A549 (cell line): ENCODE measurements at regions not wholly inside any gene's neighbourhood (a gene's known extent, or its start where the extent isn't known, plus 50 kb on each side); places are given as distances from the start of the nearest gene placed in this dataset.

Experiments used
- ATAC-seq, 2 experiments: fragments of 200-7000 bp in 1 of 2; fragments of >200 bp in 1 of 2; cut with Nextera tagmentation in 1 of 2; cut with Tn5 transposase in 1 of 2; 3 replicates each; pipeline versions ENCODE4 v1.8.0 to v1.9.1; 2018 to 2020; ENCODE audit warnings: mild to moderate bottlenecking in 1 of 2, moderate library complexity in 1 of 2
- CTCF ChIA-PET: fragments of 300-600 bp; sonication (Branson Sonifier 250); formaldehyde crosslinking; extraction: SDS; loops from one replicate; lab custom pipeline; 2021; ENCODE audit warnings: antibody characterized with exemption, inconsistent platforms; lab: Yijun Ruan, JAX
- POLR2A ChIA-PET: fragments of 350-600 bp; formaldehyde crosslinking; extraction: SDS; loops from one replicate; lab custom pipeline; 2021; ENCODE audit warnings: antibody characterized with exemption, inconsistent platforms; lab: Yijun Ruan, JAX
- DNase-seq, 2 experiments: peaks; one replicate each; pipeline versions ENCODE4 v3.0.0 to v3.0.0-alpha.2; 2011 to 2016; ENCODE audit warnings: low read depth in 1 of 2, low spot score in 1 of 2
- FAIRE-seq: peaks from 2 replicates; lab custom pipeline; 2011; peaks lifted over from hg19 to GRCh38; lab: Jason Lieb, UNC
- H3K27ac ChIP-seq, 2 experiments: fragments of >200 bp; sonication (Bioruptor Twin); formaldehyde crosslinking; 3 replicates each; pipeline ENCODE4 v1.5.1; 2016 to 2017
- H3K4me1 ChIP-seq: fragments of >200 bp; sonication (Bioruptor Twin); formaldehyde crosslinking; 3 replicates; pipeline ENCODE4 v1.6.1; 2016
- H3K4me2 ChIP-seq: fragments of >200 bp; sonication (Bioruptor Twin); formaldehyde crosslinking; 3 replicates; pipeline ENCODE4 v1.6.1; 2016
- H3K4me3 ChIP-seq: fragments of >200 bp; sonication (Bioruptor Twin); formaldehyde crosslinking; 3 replicates; pipeline ENCODE4 v1.5.1; 2016
- H3K9me3 ChIP-seq: fragments of >200 bp; sonication (Bioruptor Twin); formaldehyde crosslinking; 3 replicates; pipeline ENCODE4 v1.6.1; 2016
- BHLHE40 ChIP-seq: IDR thresholded peaks from 2 replicates; pipeline ENCODE4 v1.6.1; 2012; ENCODE audit warnings: low read depth, low read length, inconsistent platforms
- CBX2 ChIP-seq: fragments of 200-600 bp; sonication (generic); IDR thresholded peaks from 2 replicates; pipeline ENCODE4 v1.6.1; 2016; ENCODE audit warnings: low read depth, mild to moderate bottlenecking, borderline replicate concordance
- CHD4 ChIP-seq: fragments of 200-600 bp; sonication (generic); IDR thresholded peaks from 2 replicates; pipeline ENCODE4 v1.6.1; 2016; ENCODE audit warnings: antibody characterized with exemption, mild to moderate bottlenecking, borderline replicate concordance
- EHF ChIP-seq: fragments of 250-450 bp; sonication (Bioruptor Pico); IDR thresholded peaks from 2 replicates; pipeline ENCODE4 v1.5.0; 2020; ENCODE audit warnings: mild to moderate bottlenecking
- EHMT2 ChIP-seq: fragments of 200-600 bp; sonication (generic); IDR thresholded peaks from 2 replicates; pipeline ENCODE4 v1.6.1; 2016; ENCODE audit warnings: antibody characterized with exemption, low read depth, mild to moderate bottlenecking, moderate library complexity
- EP300 ChIP-seq, 2 experiments: fragments of >200 bp; sonication (Bioruptor Twin); formaldehyde crosslinking; IDR thresholded peaks; 2 replicates in 1 of 2; 3 replicates in 1 of 2; pipeline ENCODE4 v1.6.1; 2016 to 2017
- GATA3 ChIP-seq: IDR thresholded peaks from 2 replicates; pipeline ENCODE4 v1.6.1; 2012; ENCODE audit warnings: borderline replicate concordance
- HEYL ChIP-seq: fragments of 250-450 bp; sonication (Bioruptor Pico); IDR thresholded peaks from 2 replicates; pipeline ENCODE4 v1.8.0; 2021; ENCODE audit warnings: mild to moderate bottlenecking, moderate library complexity
- HOXA7 ChIP-seq: fragments of 250-450 bp; sonication (Bioruptor Pico); IDR thresholded peaks from 2 replicates; pipeline ENCODE4 v1.5.0; 2020; ENCODE audit warnings: mild to moderate bottlenecking, moderate library complexity
- HOXB13 ChIP-seq: fragments of 250-450 bp; sonication (Bioruptor Pico); IDR thresholded peaks from 2 replicates; pipeline ENCODE4 v1.5.0; 2020; ENCODE audit warnings: low read depth, mild to moderate bottlenecking, moderate library complexity
- JUN ChIP-seq, 2 experiments: fragments of >200 bp; sonication (Bioruptor Twin); formaldehyde crosslinking; IDR thresholded peaks; 2 replicates in 1 of 2; 3 replicates in 1 of 2; pipeline ENCODE4 v1.6.1; 2016 to 2017
- JUNB ChIP-seq: fragments of >200 bp; sonication (Bioruptor Twin); formaldehyde crosslinking; IDR thresholded peaks from 2 replicates; pipeline ENCODE4 v1.6.1; 2016
- NPAS2 ChIP-seq: fragments of 250-450 bp; sonication (Bioruptor Pico); IDR thresholded peaks from 2 replicates; pipeline ENCODE4 v1.8.0; 2022; ENCODE audit warnings: mild to moderate bottlenecking, moderate library complexity, borderline replicate concordance
- POLR2A ChIP-seq: IDR thresholded peaks from 2 replicates; pipeline ENCODE4 v1.6.1; 2012; ENCODE audit warnings: mild to moderate bottlenecking, low read length
- RNF2 ChIP-seq: fragments of 200-600 bp; sonication (generic); IDR thresholded peaks from 2 replicates; pipeline ENCODE4 v1.6.1; 2016; ENCODE audit warnings: low read depth, mild to moderate bottlenecking, antibody characterized with exemption, moderate library complexity, borderline replicate concordance
- SMC3 ChIP-seq: fragments of >200 bp; sonication (Bioruptor Twin); formaldehyde crosslinking; IDR thresholded peaks from 3 replicates; pipeline ENCODE4 v1.6.1; 2018; ENCODE audit warnings: inconsistent platforms
- TFCP2L1 ChIP-seq: fragments of 250-450 bp; sonication (Bioruptor Pico); IDR thresholded peaks from 2 replicates; pipeline ENCODE4 v1.5.0; 2021; ENCODE audit warnings: mild to moderate bottlenecking
- ZC3H11A ChIP-seq: fragments of 450-650 bp; IDR thresholded peaks from 2 replicates; pipeline ENCODE4 v1.6.1; 2014; ENCODE audit warnings: antibody characterized with exemption, mild to moderate bottlenecking
- ZNF302 ChIP-seq: fragments of 250-450 bp; sonication (Bioruptor Pico); IDR thresholded peaks from 2 replicates; pipeline ENCODE4 v1.9.0; 2021; ENCODE audit warnings: inconsistent platforms, mild to moderate bottlenecking, moderate library complexity
- WGBS: methylation state at CpG from one replicate; pipeline ENCODE4 v1.1.6; 2017; ENCODE audit errors: missing lambda C conversion rate; 5-methylcytosine and 5-hydroxymethylcytosine counted together
- TF ChIP-seq, protein P1 (sequence below): fragments of 450-650 bp; IDR thresholded peaks from 2 replicates; pipeline ENCODE4 v1.6.1; 2014; ENCODE audit warnings: antibody characterized with exemption
- TF ChIP-seq, protein P2 (sequence below): fragments of 250-450 bp; sonication (Bioruptor Pico); IDR thresholded peaks from 2 replicates; pipeline ENCODE4 v1.5.0; 2020; ENCODE audit warnings: low read depth, mild to moderate bottlenecking, moderate library complexity
- TF ChIP-seq, protein P3 (sequence below): fragments of >200 bp; sonication (Bioruptor Twin); formaldehyde crosslinking; IDR thresholded peaks from 3 replicates; pipeline ENCODE4 v1.5.1; 2016
- TF ChIP-seq, protein P4 (sequence below): IDR thresholded peaks from 2 replicates; pipeline ENCODE4 v1.6.1; 2012
- TF ChIP-seq, protein P5 (sequence below): fragments of >200 bp; sonication (Bioruptor Twin); formaldehyde crosslinking; IDR thresholded peaks from 2 replicates; pipeline ENCODE4 v1.6.1; 2016
- TF ChIP-seq, protein P6 (sequence below): IDR thresholded peaks from 2 replicates; pipeline ENCODE4 v1.6.1; 2012; ENCODE audit warnings: low read depth, borderline replicate concordance
- TF ChIP-seq, protein P7 (sequence below): fragments of 150-350 bp; IDR thresholded peaks from 2 replicates; pipeline ENCODE4 v1.6.1; 2014; ENCODE audit warnings: low read depth, mild to moderate bottlenecking, low read length
- TF ChIP-seq, protein P8 (sequence below): fragments of 200-600 bp; sonication (generic); IDR thresholded peaks from 2 replicates; pipeline ENCODE4 v1.6.1; 2016; ENCODE audit warnings: antibody characterized with exemption, mild to moderate bottlenecking, moderate library complexity

DNA sequence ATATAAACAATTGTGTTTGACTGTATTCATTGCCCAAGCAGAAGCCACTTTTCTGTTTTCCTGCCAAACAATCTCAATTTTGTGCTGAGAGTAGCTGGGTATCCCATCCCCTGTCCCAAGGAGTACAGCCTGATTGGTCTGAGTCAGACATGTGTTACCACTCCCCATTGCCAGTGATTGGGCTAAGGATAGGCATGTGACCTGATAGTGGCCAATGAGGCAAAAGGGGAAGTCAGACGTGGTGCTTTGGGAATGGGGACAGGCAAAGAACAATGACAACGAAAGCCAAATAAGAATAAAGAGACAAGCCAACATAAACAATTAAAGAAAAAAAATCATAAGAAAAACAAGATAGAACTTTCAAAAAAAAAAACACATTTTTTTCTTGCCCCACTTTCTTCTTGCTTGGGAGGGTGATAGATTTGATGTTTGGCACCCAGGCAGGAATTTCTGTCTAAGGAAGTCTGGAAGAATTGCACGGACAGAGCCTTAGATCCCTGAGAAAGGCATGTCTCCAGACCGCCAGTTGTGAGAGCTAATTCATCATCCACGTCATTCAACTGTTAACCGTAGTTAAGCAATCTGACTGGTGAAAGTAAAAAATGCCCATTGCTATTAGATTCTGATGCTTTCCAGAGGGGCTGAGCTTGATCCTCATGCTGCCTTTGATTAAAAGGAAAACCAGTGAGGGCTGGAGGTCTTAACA is 626.6 kb upstream of the TMEM132C start:
- ChIA-PET CTCF (no interaction called here), POLR2A (no interaction called here)
- Histone ChIP-seq H3K4me2 (no peak overlapping the region), H3K9me3 (no peaks in the 10 kb centered on the region), H3K4me3 (no peak overlapping the region), H3K27ac (no peak overlapping the region), H3K4me1 (no peaks in the 10 kb centered on the region)
- FAIRE-seq: no peak
- DNase-seq: no peak
- ATAC-seq: no peak
- 23% methylated on average over 6 of the region's 6 CpGs for WGBS
- TF ChIP-seq EP300 (IDR thresholded peaks at IDR 0.05) (no peak), GATA3 (no peak), CBX2 (no peak), RNF2 (no peak), EHF (CRISPR knock-in tag) (no peak), NPAS2 (CRISPR knock-in tag) (no peak), TFCP2L1 (CRISPR knock-in tag) (no peak), JUN (IDR thresholded peaks at IDR 0.05) (no peak), EHMT2 (no peak), BHLHE40 (no peak), CHD4 (no peak), SMC3 (no peak)
- TF ChIP-seq, protein P1, sequence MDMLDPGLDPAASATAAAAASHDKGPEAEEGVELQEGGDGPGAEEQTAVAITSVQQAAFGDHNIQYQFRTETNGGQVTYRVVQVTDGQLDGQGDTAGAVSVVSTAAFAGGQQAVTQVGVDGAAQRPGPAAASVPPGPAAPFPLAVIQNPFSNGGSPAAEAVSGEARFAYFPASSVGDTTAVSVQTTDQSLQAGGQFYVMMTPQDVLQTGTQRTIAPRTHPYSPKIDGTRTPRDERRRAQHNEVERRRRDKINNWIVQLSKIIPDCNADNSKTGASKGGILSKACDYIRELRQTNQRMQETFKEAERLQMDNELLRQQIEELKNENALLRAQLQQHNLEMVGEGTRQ: no peak
- TF ChIP-seq, protein P2, sequence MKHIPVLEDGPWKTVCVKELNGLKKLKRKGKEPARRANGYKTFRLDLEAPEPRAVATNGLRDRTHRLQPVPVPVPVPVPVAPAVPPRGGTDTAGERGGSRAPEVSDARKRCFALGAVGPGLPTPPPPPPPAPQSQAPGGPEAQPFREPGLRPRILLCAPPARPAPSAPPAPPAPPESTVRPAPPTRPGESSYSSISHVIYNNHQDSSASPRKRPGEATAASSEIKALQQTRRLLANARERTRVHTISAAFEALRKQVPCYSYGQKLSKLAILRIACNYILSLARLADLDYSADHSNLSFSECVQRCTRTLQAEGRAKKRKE: no peak
- TF ChIP-seq, protein P3, sequence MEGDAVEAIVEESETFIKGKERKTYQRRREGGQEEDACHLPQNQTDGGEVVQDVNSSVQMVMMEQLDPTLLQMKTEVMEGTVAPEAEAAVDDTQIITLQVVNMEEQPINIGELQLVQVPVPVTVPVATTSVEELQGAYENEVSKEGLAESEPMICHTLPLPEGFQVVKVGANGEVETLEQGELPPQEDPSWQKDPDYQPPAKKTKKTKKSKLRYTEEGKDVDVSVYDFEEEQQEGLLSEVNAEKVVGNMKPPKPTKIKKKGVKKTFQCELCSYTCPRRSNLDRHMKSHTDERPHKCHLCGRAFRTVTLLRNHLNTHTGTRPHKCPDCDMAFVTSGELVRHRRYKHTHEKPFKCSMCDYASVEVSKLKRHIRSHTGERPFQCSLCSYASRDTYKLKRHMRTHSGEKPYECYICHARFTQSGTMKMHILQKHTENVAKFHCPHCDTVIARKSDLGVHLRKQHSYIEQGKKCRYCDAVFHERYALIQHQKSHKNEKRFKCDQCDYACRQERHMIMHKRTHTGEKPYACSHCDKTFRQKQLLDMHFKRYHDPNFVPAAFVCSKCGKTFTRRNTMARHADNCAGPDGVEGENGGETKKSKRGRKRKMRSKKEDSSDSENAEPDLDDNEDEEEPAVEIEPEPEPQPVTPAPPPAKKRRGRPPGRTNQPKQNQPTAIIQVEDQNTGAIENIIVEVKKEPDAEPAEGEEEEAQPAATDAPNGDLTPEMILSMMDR: no peak

DNA sequence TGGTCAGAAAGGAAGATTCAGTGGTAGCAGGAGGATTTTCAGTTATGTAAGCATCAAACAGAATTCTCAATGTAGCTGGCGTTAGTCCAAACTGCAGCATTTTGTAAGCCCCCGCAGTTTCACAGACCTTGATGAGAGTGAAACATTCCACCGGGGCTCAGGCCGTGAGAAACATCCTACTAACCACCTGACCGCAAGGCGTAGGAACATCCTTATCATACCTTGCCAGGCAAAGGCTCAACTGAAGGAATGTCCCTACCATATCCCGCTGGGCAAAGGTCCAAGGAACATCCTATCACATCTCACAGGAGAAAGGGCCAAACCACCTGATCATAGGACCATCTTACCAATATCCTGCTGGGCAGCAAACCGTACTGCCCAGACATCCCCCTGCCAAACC is 624.8 kb upstream of the TMEM132C start:
- Histone ChIP-seq H3K27ac (no peak overlapping the region), H3K4me1 (no peaks in the 10 kb centered on the region), H3K9me3 (no peaks in the 10 kb centered on the region), H3K4me3 (no peak overlapping the region), H3K4me2 (no peak overlapping the region)
- ATAC-seq (no peak), DNase-seq (no peak), FAIRE-seq (no peak)
- WGBS: 21% methylated on average over 8 of the region's 8 CpGs
- no peak for TF ChIP-seq HEYL (CRISPR knock-in tag)
- no peak for TF ChIP-seq HOXB13 (CRISPR knock-in tag)
- no peak for TF ChIP-seq NPAS2 (CRISPR knock-in tag)
- no peak for TF ChIP-seq JUNB
- TF ChIP-seq TFCP2L1 (CRISPR knock-in tag): no peak
- TF ChIP-seq ZC3H11A: no peak
- TF ChIP-seq, protein P4, sequence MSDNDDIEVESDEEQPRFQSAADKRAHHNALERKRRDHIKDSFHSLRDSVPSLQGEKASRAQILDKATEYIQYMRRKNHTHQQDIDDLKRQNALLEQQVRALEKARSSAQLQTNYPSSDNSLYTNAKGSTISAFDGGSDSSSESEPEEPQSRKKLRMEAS: no peak
- TF ChIP-seq ZNF302 (CRISPR knock-in tag): no peak
- TF ChIP-seq JUN (IDR thresholded peaks at IDR 0.05): no peak
- TF ChIP-seq, protein P5, sequence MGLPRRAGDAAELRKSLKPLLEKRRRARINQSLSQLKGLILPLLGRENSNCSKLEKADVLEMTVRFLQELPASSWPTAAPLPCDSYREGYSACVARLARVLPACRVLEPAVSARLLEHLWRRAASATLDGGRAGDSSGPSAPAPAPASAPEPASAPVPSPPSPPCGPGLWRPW: no peak
- no peak for TF ChIP-seq POLR2A
- TF ChIP-seq, protein P6, sequence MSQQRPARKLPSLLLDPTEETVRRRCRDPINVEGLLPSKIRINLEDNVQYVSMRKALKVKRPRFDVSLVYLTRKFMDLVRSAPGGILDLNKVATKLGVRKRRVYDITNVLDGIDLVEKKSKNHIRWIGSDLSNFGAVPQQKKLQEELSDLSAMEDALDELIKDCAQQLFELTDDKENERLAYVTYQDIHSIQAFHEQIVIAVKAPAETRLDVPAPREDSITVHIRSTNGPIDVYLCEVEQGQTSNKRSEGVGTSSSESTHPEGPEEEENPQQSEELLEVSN: no peak
- TF ChIP-seq, protein P7, sequence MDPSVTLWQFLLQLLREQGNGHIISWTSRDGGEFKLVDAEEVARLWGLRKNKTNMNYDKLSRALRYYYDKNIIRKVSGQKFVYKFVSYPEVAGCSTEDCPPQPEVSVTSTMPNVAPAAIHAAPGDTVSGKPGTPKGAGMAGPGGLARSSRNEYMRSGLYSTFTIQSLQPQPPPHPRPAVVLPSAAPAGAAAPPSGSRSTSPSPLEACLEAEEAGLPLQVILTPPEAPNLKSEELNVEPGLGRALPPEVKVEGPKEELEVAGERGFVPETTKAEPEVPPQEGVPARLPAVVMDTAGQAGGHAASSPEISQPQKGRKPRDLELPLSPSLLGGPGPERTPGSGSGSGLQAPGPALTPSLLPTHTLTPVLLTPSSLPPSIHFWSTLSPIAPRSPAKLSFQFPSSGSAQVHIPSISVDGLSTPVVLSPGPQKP: no peak
- no peak for TF ChIP-seq HOXA7 (CRISPR knock-in tag)
- TF ChIP-seq, protein P8, sequence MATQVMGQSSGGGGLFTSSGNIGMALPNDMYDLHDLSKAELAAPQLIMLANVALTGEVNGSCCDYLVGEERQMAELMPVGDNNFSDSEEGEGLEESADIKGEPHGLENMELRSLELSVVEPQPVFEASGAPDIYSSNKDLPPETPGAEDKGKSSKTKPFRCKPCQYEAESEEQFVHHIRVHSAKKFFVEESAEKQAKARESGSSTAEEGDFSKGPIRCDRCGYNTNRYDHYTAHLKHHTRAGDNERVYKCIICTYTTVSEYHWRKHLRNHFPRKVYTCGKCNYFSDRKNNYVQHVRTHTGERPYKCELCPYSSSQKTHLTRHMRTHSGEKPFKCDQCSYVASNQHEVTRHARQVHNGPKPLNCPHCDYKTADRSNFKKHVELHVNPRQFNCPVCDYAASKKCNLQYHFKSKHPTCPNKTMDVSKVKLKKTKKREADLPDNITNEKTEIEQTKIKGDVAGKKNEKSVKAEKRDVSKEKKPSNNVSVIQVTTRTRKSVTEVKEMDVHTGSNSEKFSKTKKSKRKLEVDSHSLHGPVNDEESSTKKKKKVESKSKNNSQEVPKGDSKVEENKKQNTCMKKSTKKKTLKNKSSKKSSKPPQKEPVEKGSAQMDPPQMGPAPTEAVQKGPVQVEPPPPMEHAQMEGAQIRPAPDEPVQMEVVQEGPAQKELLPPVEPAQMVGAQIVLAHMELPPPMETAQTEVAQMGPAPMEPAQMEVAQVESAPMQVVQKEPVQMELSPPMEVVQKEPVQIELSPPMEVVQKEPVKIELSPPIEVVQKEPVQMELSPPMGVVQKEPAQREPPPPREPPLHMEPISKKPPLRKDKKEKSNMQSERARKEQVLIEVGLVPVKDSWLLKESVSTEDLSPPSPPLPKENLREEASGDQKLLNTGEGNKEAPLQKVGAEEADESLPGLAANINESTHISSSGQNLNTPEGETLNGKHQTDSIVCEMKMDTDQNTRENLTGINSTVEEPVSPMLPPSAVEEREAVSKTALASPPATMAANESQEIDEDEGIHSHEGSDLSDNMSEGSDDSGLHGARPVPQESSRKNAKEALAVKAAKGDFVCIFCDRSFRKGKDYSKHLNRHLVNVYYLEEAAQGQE: no peak
- no peak for TF ChIP-seq CBX2
- TF ChIP-seq, all 56 proteins: peak for 0
- POLR2A ChIA-PET: no interaction called here
- CTCF ChIA-PET: no interaction called here
